GM12878 (cell line): ENCODE measurements at regions not wholly inside any gene's neighbourhood (a gene's known extent, or its start where the extent isn't known, plus 50 kb on each side); places are given as distances from the start of the nearest gene placed in this dataset.

Experiments used
- ATAC-seq: fragments of 200-7000 bp; cut with Tn5 transposase; 3 replicates; pipeline ENCODE4 v1.9.1; 2020; ENCODE audit warnings: mild to moderate bottlenecking, moderate library complexity
- BruUV-seq: library from RNA; stranded (reverse); fragments of 400-500 nt; replicated peaks from 2 replicates; lab custom pipeline; 2021; lab: Mats Ljungman, UMichigan
- CTCF ChIA-PET: fragments of 300-600 bp; sonication (Branson Sonifier 250); formaldehyde crosslinking; extraction: SDS; loops from one replicate; lab custom pipeline; 2021; ENCODE audit warnings: inconsistent platforms; lab: Yijun Ruan, JAX
- POLR2A ChIA-PET: fragments of 350-600 bp; formaldehyde crosslinking; extraction: SDS; loops from one replicate; lab custom pipeline; 2021; ENCODE audit warnings: inconsistent platforms; lab: Charles Lee
- RAD21 ChIA-PET: fragments of 300-600 bp; sonication (Branson Sonifier 250); formaldehyde crosslinking; loops from one replicate; lab custom pipeline; 2023; ENCODE audit warnings: antibody characterized with exemption; ENCODE audit not compliant: unreplicated experiment; lab: Charles Lee
- SMC1A ChIA-PET: fragments of 300-600 bp; sonication (Branson Sonifier 250); formaldehyde crosslinking; loops from one replicate; lab custom pipeline; 2023; ENCODE audit not compliant: unreplicated experiment, uncharacterized antibody; lab: Charles Lee
- DNase-seq: peaks from one replicate; pipeline ENCODE4 v3.0.0-alpha.2; 2011; ENCODE audit warnings: low read depth, low spot score
- FAIRE-seq: peaks from 3 replicates; lab custom pipeline; 2011; peaks lifted over from hg19 to GRCh38; lab: Jason Lieb, UNC
- H2AFZ ChIP-seq: 2 replicates; pipeline ENCODE4 v1.6.0; 2011; ENCODE audit warnings: low read depth, low read length, control low read depth; ENCODE audit not compliant: control insufficient read depth
- H3K27ac ChIP-seq: 2 replicates; pipeline ENCODE4 v1.5.1; 2011; ENCODE audit warnings: control low read depth; ENCODE audit not compliant: control insufficient read depth, insufficient read depth
- H3K27me3 ChIP-seq, 2 experiments: replicated peaks in 1 of 2; 2 replicates each; pipeline versions ENCODE4 v1.6.0 to v1.6.1; 2011; ENCODE audit warnings: low read length in 1 of 2; ENCODE audit not compliant: control insufficient read depth in 2 of 2, insufficient read depth in 2 of 2
- H3K36me3 ChIP-seq, 2 experiments: 2 replicates each; pipeline ENCODE4 v1.5.1; 2011; ENCODE audit warnings: low read length in 1 of 2; ENCODE audit not compliant: control insufficient read depth in 2 of 2, insufficient read depth in 2 of 2
- H3K4me1 ChIP-seq: 2 replicates; pipeline ENCODE4 v1.6.1; 2011; ENCODE audit warnings: mild to moderate bottlenecking, low read length, moderate library complexity, mixed read lengths; ENCODE audit not compliant: control insufficient read depth, insufficient read depth
- H3K4me2 ChIP-seq: 2 replicates; pipeline ENCODE4 v1.6.0; 2011; ENCODE audit warnings: control low read depth; ENCODE audit not compliant: control insufficient read depth, insufficient read depth
- H3K4me3 ChIP-seq: fragments of 200-600 bp; sonication (generic); 2 replicates; pipeline ENCODE4 v1.5.1; 2016
- H3K79me2 ChIP-seq: 2 replicates; pipeline ENCODE4 v1.6.0; 2011; ENCODE audit warnings: low read length; ENCODE audit not compliant: control insufficient read depth, insufficient read depth
- H3K9ac ChIP-seq: 2 replicates; pipeline ENCODE4 v1.8.0; 2011; ENCODE audit warnings: low read length, control low read depth, mixed read lengths; ENCODE audit not compliant: control insufficient read depth, insufficient read depth
- H3K9me3 ChIP-seq: replicated peaks from 3 replicates; pipeline ENCODE4 v1.5.1; 2011; ENCODE audit warnings: mild to moderate bottlenecking, low read length; ENCODE audit not compliant: control insufficient read depth, insufficient read depth
- H4K20me1 ChIP-seq: 2 replicates; pipeline ENCODE4 v1.6.0; 2011; ENCODE audit not compliant: control insufficient read depth, insufficient read depth
- ATF7 ChIP-seq: fragments of 450-650 bp; IDR thresholded peaks from 2 replicates; pipeline ENCODE4 v1.6.1; 2016; ENCODE audit warnings: low read depth, mild to moderate bottlenecking
- BMI1 ChIP-seq: fragments of 450-650 bp; IDR thresholded peaks from 2 replicates; pipeline ENCODE4 v1.6.1; 2016; ENCODE audit warnings: mild to moderate bottlenecking, moderate library complexity, borderline replicate concordance
- IKZF2 ChIP-seq, 2 experiments: fragments of 450-650 bp; IDR thresholded peaks; 2 replicates each; pipeline ENCODE4 v1.6.1; 2017; ENCODE audit warnings: mild to moderate bottlenecking in 2 of 2, moderate library complexity in 2 of 2
- KAT2A ChIP-seq: conservative IDR thresholded peaks from 2 replicates; pipeline ENCODE4 v1.6.1; 2011; ENCODE audit warnings: low read depth, low read length; ENCODE audit not compliant: control insufficient read depth
- MEF2B ChIP-seq: fragments of 450-650 bp; IDR thresholded peaks from 2 replicates; pipeline ENCODE4 v1.6.1; 2018; ENCODE audit warnings: mild to moderate bottlenecking, moderate library complexity; ENCODE audit not compliant: partially characterized antibody, poor library complexity, severe bottlenecking
- MTA2 ChIP-seq: fragments of 450-650 bp; IDR thresholded peaks from 2 replicates; pipeline ENCODE4 v1.6.1; 2016; ENCODE audit warnings: low read depth, mild to moderate bottlenecking, moderate library complexity
- NR2C2 ChIP-seq: IDR thresholded peaks from 2 replicates; pipeline ENCODE4 v1.6.1; 2011; ENCODE audit warnings: borderline replicate concordance, low read depth; ENCODE audit not compliant: control insufficient read depth, insufficient read length
- PAX8 ChIP-seq: fragments of 450-650 bp; IDR thresholded peaks from 2 replicates; pipeline ENCODE4 v1.6.1; 2017; ENCODE audit warnings: mild to moderate bottlenecking, moderate library complexity
- PML ChIP-seq: IDR thresholded peaks from 2 replicates; pipeline ENCODE4 v1.6.1; 2012; ENCODE audit warnings: low read length, inconsistent platforms
- POLR2AphosphoS5 ChIP-seq: IDR thresholded peaks from 2 replicates; pipeline ENCODE4 v1.6.1; 2011; ENCODE audit warnings: mild to moderate bottlenecking, low read length, inconsistent platforms
- RELB ChIP-seq: fragments of 450-650 bp; IDR thresholded peaks from 2 replicates; pipeline ENCODE4 v1.6.1; 2017; ENCODE audit warnings: low read depth, mild to moderate bottlenecking, moderate library complexity
- SIX5 ChIP-seq: IDR thresholded peaks from 2 replicates; pipeline ENCODE4 v1.6.1; 2011; ENCODE audit warnings: mild to moderate bottlenecking, low read depth, low read length, moderate library complexity; ENCODE audit not compliant: severe bottlenecking
- SUZ12 ChIP-seq: fragments of 200-600 bp; sonication (generic); IDR thresholded peaks from one replicate; pipeline ENCODE4 v1.6.1; 2018; ENCODE audit warnings: antibody characterized with exemption, mild to moderate bottlenecking; ENCODE audit not compliant: unreplicated experiment
- ZNF207 ChIP-seq: fragments of 450-650 bp; IDR thresholded peaks from 2 replicates; pipeline ENCODE4 v1.6.1; 2014; ENCODE audit warnings: antibody characterized with exemption, mild to moderate bottlenecking, borderline replicate concordance
- ZNF217 ChIP-seq: fragments of 450-650 bp; IDR thresholded peaks from 2 replicates; pipeline ENCODE4 v1.6.1; 2017; ENCODE audit warnings: antibody characterized with exemption, mild to moderate bottlenecking
- ZNF274 ChIP-seq: IDR thresholded peaks from one replicate; pipeline ENCODE4 v1.8.0; 2011; ENCODE audit not compliant: insufficient read length, insufficient read depth
- WGBS: methylation state at CpG from one replicate; pipeline ENCODE4 v1.1.6; 2016; ENCODE audit warnings: low lambda C conversion rate; ENCODE audit not compliant: insufficient replicate concordance, insufficient coverage; ENCODE audit errors: missing lambda C conversion rate; 5-methylcytosine and 5-hydroxymethylcytosine counted together
- in situ Hi-C: fragments of 300-500 bp; cut with MboI; formaldehyde crosslinking; loops from 9 replicates; pipeline ENCODE4 v1.14.3; 2018; ENCODE audit warnings: mixed read lengths
- intact Hi-C: fragments of 100-400 bp; cut with micrococcal nuclease; formaldehyde crosslinking; loops from one replicate; pipeline ENCODE4 v1.14.2; 2022; ENCODE audit not compliant: unreplicated experiment
- TF ChIP-seq, protein P1 (sequence below): fragments of 150-350 bp; IDR thresholded peaks from 2 replicates; pipeline ENCODE4 v1.6.1; 2016; ENCODE audit warnings: low read depth, low read length

- SMC1A ChIA-PET: interaction anchor here (1.2 to 8.9 kb wide), 9 partner anchors 10 to 32 kb away, joined by 3 to 116 read pairs (median 11); no protein-coding TSS in a partner anchor
- H3K79me2 ChIP-seq: no peaks in the 10 kb centered on the region
- FAIRE-seq: peak; percentile 41
- intact Hi-C loops (loop anchor here (5.0 kb wide), 2 partner anchors 70 to 150 kb away; no protein-coding TSS in a partner anchor), in situ Hi-C loops (no loop called here)
- no peaks in the 10 kb centered on the region for H3K9me3 ChIP-seq
- POLR2A ChIA-PET: interaction anchor here (3.1 to 4.4 kb wide), 2 partner anchors 20 to 31 kb away, joined by 12 to 22 read pairs; no protein-coding TSS in a partner anchor
- no peak overlapping the region for H3K4me2 ChIP-seq
- no peaks in the 10 kb centered on the region for H3K4me1 ChIP-seq
- RAD21 ChIA-PET: interaction anchor here (1.0 to 8.9 kb wide), 6 partner anchors 20 to 147 kb away, joined by 3 to 110 read pairs (median 9); no protein-coding TSS in a partner anchor
- H4K20me1 ChIP-seq: no peaks in the 10 kb centered on the region
- no peak overlapping the region for H3K27ac ChIP-seq
- no peak for ATAC-seq
- no TSS peak for BruUV-seq
- no peak overlapping the region for H2AFZ ChIP-seq
- H3K4me3 ChIP-seq: no peak overlapping the region
- no peak overlapping the region for H3K9ac ChIP-seq
- no peak for DNase-seq
- CTCF ChIA-PET: interaction anchor here (0.7 to 3.4 kb wide), 4 partner anchors 26 to 702 kb away, joined by 3 to 19 read pairs (median 5); no protein-coding TSS in a partner anchor
- no peak for TF ChIP-seq POLR2AphosphoS5
- no peak for TF ChIP-seq SIX5
- no peak for TF ChIP-seq NR2C2
- peak; percentile 13 for TF ChIP-seq MEF2B
- peak; percentile 21; the same call in 1 of the 2 replicates for TF ChIP-seq RELB
- no peak; a peak in 1 of 4 replicates for TF ChIP-seq IKZF2 (IDR thresholded peaks at IDR 0.05)
- TF ChIP-seq ZNF274: no peak
- TF ChIP-seq, protein P1, sequence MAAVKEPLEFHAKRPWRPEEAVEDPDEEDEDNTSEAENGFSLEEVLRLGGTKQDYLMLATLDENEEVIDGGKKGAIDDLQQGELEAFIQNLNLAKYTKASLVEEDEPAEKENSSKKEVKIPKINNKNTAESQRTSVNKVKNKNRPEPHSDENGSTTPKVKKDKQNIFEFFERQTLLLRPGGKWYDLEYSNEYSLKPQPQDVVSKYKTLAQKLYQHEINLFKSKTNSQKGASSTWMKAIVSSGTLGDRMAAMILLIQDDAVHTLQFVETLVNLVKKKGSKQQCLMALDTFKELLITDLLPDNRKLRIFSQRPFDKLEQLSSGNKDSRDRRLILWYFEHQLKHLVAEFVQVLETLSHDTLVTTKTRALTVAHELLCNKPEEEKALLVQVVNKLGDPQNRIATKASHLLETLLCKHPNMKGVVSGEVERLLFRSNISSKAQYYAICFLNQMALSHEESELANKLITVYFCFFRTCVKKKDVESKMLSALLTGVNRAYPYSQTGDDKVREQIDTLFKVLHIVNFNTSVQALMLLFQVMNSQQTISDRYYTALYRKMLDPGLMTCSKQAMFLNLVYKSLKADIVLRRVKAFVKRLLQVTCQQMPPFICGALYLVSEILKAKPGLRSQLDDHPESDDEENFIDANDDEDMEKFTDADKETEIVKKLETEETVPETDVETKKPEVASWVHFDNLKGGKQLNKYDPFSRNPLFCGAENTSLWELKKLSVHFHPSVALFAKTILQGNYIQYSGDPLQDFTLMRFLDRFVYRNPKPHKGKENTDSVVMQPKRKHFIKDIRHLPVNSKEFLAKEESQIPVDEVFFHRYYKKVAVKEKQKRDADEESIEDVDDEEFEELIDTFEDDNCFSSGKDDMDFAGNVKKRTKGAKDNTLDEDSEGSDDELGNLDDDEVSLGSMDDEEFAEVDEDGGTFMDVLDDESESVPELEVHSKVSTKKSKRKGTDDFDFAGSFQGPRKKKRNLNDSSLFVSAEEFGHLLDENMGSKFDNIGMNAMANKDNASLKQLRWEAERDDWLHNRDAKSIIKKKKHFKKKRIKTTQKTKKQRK: no peak
- 0 out of 2 replicates have a peak, but pooled peaks have one; percentile 12 for TF ChIP-seq BMI1
- TF ChIP-seq ATF7: no peak
- peak; percentile 52; the same call in 1 of the 2 replicates for TF ChIP-seq ZNF217
- TF ChIP-seq KAT2A: no peak
- TF ChIP-seq ZNF207: no peak
- TF ChIP-seq SUZ12: no peak
- TF ChIP-seq MTA2: peak; percentile 56; the same call in 1 of the 2 replicates
- TF ChIP-seq PAX8: no peak
- no peak for TF ChIP-seq PML
- 46% methylated on average over 5 of the region's 5 CpGs for WGBS
- H3K36me3 ChIP-seq: no peaks in the 10 kb centered on the region
- no peaks in the 10 kb centered on the region for H3K27me3 ChIP-seq
Measured at GRCh38 chr1:90507173-90507572, 209.9 kb downstream of the BARHL2 start.
